Neural cell (in vitro differentiated cells): ENCODE measurements at regions not wholly inside any gene's neighbourhood (a gene's known extent, or its start where the extent isn't known, plus 50 kb on each side); places are given as distances from the start of the nearest gene placed in this dataset.

Source experiments
- H2AFZ ChIP-seq: fragments of 200-600, 300-800 bp; sonication (generic), shearing (Covaris generic); 2 replicates; pipeline ENCODE4 v1.6.0; 2014; ENCODE audit warnings: low read depth, mild to moderate bottlenecking, antibody characterized with exemption, low read length, moderate library complexity
- H3F3A ChIP-seq: fragments of 200-600 bp; shearing (Covaris generic); 2 replicates; pipeline ENCODE4 v1.6.1; 2016; ENCODE audit warnings: mild to moderate bottlenecking, moderate library complexity, mixed read lengths, antibody characterized with exemption, low read length; ENCODE audit not compliant: insufficient read depth, poor library complexity, severe bottlenecking
- H3K27ac ChIP-seq: fragments of 200-600, 300-800 bp; sonication (generic), shearing (Covaris generic); 2 replicates; pipeline ENCODE4 v1.5.1; 2014; ENCODE audit warnings: mild to moderate bottlenecking, low read length, moderate library complexity
- H3K27me3 ChIP-seq: fragments of 300-800, 200-600 bp; sonication (generic), shearing (Covaris generic); 2 replicates; pipeline ENCODE4 v1.6.0; 2014; ENCODE audit warnings: mild to moderate bottlenecking, low read depth, low read length, moderate library complexity; ENCODE audit not compliant: insufficient read depth
- H3K36me3 ChIP-seq: fragments of 300-800, 200-600 bp; sonication (generic), shearing (Covaris generic); 2 replicates; pipeline ENCODE4 v1.5.1; 2014; ENCODE audit warnings: mild to moderate bottlenecking, antibody characterized with exemption, low read length, moderate library complexity; ENCODE audit not compliant: insufficient read depth
- H3K4me2 ChIP-seq: fragments of 300-800, 200-600 bp; sonication (generic), shearing (Covaris generic); 2 replicates; pipeline ENCODE4 v1.6.0; 2014; ENCODE audit warnings: mild to moderate bottlenecking, low read length
- H3K4me3 ChIP-seq: fragments of 300-800, 200-600 bp; sonication (generic), shearing (Covaris generic); 2 replicates; pipeline ENCODE4 v1.5.1; 2014; ENCODE audit warnings: mild to moderate bottlenecking, low read length, moderate library complexity
- H3K79me2 ChIP-seq: fragments of 200-600 bp; shearing (Covaris generic); replicated peaks from 2 replicates; pipeline ENCODE4 v1.6.0; 2014; ENCODE audit warnings: mild to moderate bottlenecking, low read length, moderate library complexity; ENCODE audit not compliant: insufficient read depth
- H3K9ac ChIP-seq: fragments of 300-800, 200-600 bp; sonication (generic), shearing (Covaris generic); 2 replicates; pipeline ENCODE4 v1.6.1; 2016; ENCODE audit warnings: mild to moderate bottlenecking, low read length, mixed read lengths
- H3K9me2 ChIP-seq: fragments of 200-600 bp; shearing (Covaris generic); 2 replicates; pipeline ENCODE4 v1.6.1; 2016; ENCODE audit warnings: mild to moderate bottlenecking, low read length, mixed read lengths; ENCODE audit not compliant: insufficient read depth
- H3K9me3 ChIP-seq: fragments of 200-600, 300-800 bp; sonication (generic), shearing (Covaris generic); 2 replicates; pipeline ENCODE4 v1.6.1; 2016; ENCODE audit warnings: mild to moderate bottlenecking, mixed run types, low read length, moderate library complexity, mixed read lengths
- H4K20me1 ChIP-seq: fragments of 200-600 bp; shearing (Covaris generic); 2 replicates; pipeline ENCODE4 v1.6.1; 2016; ENCODE audit warnings: mild to moderate bottlenecking, mixed run types; ENCODE audit not compliant: insufficient read depth
- CTCF ChIP-seq: fragments of 450-650 bp; IDR thresholded peaks from 2 replicates; pipeline ENCODE4 v1.5.1; 2014; ENCODE audit warnings: antibody characterized with exemption, mild to moderate bottlenecking, moderate library complexity; ENCODE audit not compliant: poor library complexity, severe bottlenecking
- EP300 ChIP-seq: fragments of 450-650 bp; conservative IDR thresholded peaks from 2 replicates; pipeline ENCODE4 v1.6.1; 2014; ENCODE audit warnings: antibody characterized with exemption, mild to moderate bottlenecking, moderate library complexity; ENCODE audit not compliant: poor library complexity, severe bottlenecking
- EZH2 ChIP-seq: fragments of 200-600, 300-800 bp; shearing (Covaris generic), sonication (generic); IDR thresholded peaks from 2 replicates; pipeline ENCODE4 v1.6.1; 2014; ENCODE audit warnings: antibody characterized with exemption, low read length, borderline replicate concordance, mild to moderate bottlenecking; ENCODE audit not compliant: insufficient read depth, poor library complexity, severe bottlenecking
- MXI1 ChIP-seq: fragments of 450-650 bp; conservative IDR thresholded peaks from 2 replicates; pipeline ENCODE4 v1.6.1; 2014; ENCODE audit warnings: antibody characterized with exemption, mild to moderate bottlenecking; ENCODE audit not compliant: poor library complexity, severe bottlenecking
- POLR2AphosphoS5 ChIP-seq: IDR thresholded peaks from 2 replicates; pipeline ENCODE4 v1.6.1; 2012
- RAD21 ChIP-seq: fragments of 450-650 bp; conservative IDR thresholded peaks from 2 replicates; pipeline ENCODE4 v1.6.1; 2014; ENCODE audit warnings: antibody characterized with exemption, mild to moderate bottlenecking, moderate library complexity
- REST ChIP-seq: IDR thresholded peaks from 2 replicates; pipeline ENCODE4 v1.6.1; 2012; ENCODE audit warnings: borderline replicate concordance
- SMC3 ChIP-seq: fragments of 450-650 bp; conservative IDR thresholded peaks from 2 replicates; pipeline ENCODE4 v1.6.1; 2014; ENCODE audit warnings: antibody characterized with exemption, mild to moderate bottlenecking, moderate library complexity; ENCODE audit not compliant: poor library complexity
- TAF1 ChIP-seq: IDR thresholded peaks from 2 replicates; pipeline ENCODE4 v1.6.1; 2012; ENCODE audit warnings: low read depth

- no peak overlapping the region for H3K4me2 ChIP-seq
- no peaks in the 10 kb centered on the region for H4K20me1 ChIP-seq
- no peaks in the 10 kb centered on the region for H3K79me2 ChIP-seq
- no peaks in the 10 kb centered on the region for H3K9me2 ChIP-seq
- no peak overlapping the region for H3K9ac ChIP-seq
- H3K36me3 ChIP-seq, result no peaks in the 10 kb centered on the region
- H3K27ac ChIP-seq, result no peak overlapping the region
- H3F3A ChIP-seq, result no peaks in the 10 kb centered on the region
- no peak overlapping the region for H3K4me3 ChIP-seq
- H2AFZ ChIP-seq, result no peak overlapping the region
- TF ChIP-seq CTCF, result no peak
- TF ChIP-seq RAD21, result no peak
- TF ChIP-seq EZH2, result no peak
- TF ChIP-seq TAF1, result no peak
- no peak for TF ChIP-seq SMC3
- TF ChIP-seq EP300, result no peak
- no peak for TF ChIP-seq MXI1
- TF ChIP-seq REST, result no peak
- TF ChIP-seq POLR2AphosphoS5, result no peak
- no peaks in the 10 kb centered on the region for H3K9me3 ChIP-seq
- no peaks in the 10 kb centered on the region for H3K27me3 ChIP-seq
These were observed 435.9 kb upstream of the MPDZ start for GRCh38 chr9:13715430-13715829.

DNA sequence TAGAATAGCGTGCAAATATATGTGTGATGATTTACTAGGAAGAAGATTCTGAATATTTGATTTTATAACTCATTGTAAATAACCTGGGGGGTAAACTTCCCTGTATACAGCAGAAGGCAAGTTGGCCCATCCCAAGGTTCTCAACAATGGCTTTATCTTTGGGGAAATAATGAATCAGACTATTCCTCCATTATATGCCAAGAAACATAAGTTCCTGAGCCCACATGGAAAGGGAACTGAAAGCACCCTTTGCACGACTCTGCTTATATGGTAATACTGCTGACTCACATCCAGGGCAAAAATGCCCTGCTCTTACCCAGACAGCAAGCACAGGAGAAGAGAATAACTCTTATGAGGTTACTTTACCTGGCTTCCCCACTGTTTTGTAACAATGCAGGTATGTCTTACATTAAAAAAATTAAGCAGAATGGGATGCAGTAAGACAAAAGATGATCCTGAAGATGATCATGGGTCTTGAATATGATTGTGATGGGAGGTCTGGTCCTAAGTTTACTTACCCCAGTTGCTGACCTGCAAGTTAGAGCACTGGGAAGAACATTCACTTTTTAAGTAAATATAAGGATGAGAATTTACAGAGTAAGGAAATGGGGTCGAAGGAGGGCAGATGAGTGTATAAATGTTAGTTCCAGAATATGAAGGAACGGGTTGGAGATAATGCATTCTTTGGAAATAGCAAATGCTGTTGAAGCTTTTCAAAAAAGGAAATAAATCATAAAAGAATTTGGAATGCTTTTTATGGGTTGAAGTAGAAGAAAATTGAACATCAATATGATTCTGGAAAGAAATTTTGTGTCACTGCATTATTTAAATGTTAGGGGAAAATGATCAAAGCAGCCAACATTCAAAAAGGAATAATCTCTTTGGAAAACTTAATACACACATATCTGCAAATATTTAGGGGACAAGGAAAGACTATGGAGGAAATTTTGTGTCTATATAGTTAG is 428.4 kb upstream of the MPDZ start:
- H3K36me3 ChIP-seq, result no peaks in the 10 kb centered on the region
- TF ChIP-seq RAD21 (no peak), MXI1 (no peak), REST (no peak), POLR2AphosphoS5 (no peak), EP300 (no peak)
- no peaks in the 10 kb centered on the region for H3K9me2 ChIP-seq
- H3K9ac ChIP-seq, result no peak overlapping the region
- no peaks in the 10 kb centered on the region for H3K79me2 ChIP-seq
- no peaks in the 10 kb centered on the region for H4K20me1 ChIP-seq
- no peaks in the 10 kb centered on the region for H3F3A ChIP-seq
- H2AFZ ChIP-seq, result no peak overlapping the region
- no peaks in the 10 kb centered on the region for H3K9me3 ChIP-seq
- H3K4me2 ChIP-seq, result no peak overlapping the region
- H3K4me3 ChIP-seq, result no peak overlapping the region
- no peak overlapping the region for H3K27ac ChIP-seq
- H3K27me3 ChIP-seq, result no peaks in the 10 kb centered on the region
